Thoracic aorta (tissue), 2 donors: ENCODE measurements at regions not wholly inside any gene's neighbourhood (a gene's known extent, or its start where the extent isn't known, plus 50 kb on each side); places are given as distances from the start of the nearest gene placed in this dataset.

Experiments
- ATAC-seq: fragments of 150-250 bp; one replicate; pipeline ENCODE4 v1.8.0; 2017; ENCODE audit warnings: low read depth; ENCODE audit not compliant: insufficient number of reproducible peaks, low FRiP score
- DNase-seq: peaks from one replicate; pipeline ENCODE4 v3.0.0-alpha.2; 2020; ENCODE audit warnings: low spot score
- H3K27ac ChIP-seq, 2 donors: fragments of 200-600 bp; sonication (generic); 1 replicate in 1 of 2; 2 replicates in 1 of 2; pipeline ENCODE4 v1.5.1; 2016; ENCODE audit warnings: mild to moderate bottlenecking in 2 of 2, moderate library complexity in 2 of 2
- H3K27me3 ChIP-seq: fragments of 200-600 bp; sonication (generic); replicated peaks from 2 replicates; pipeline ENCODE4 v1.6.0; 2016; ENCODE audit warnings: mild to moderate bottlenecking; ENCODE audit not compliant: insufficient read depth
- H3K36me3 ChIP-seq: fragments of 200-600 bp; sonication (generic); one replicate; pipeline ENCODE4 v1.5.1; 2016
- H3K4me1 ChIP-seq, 2 donors: fragments of 200-600 bp; sonication (generic); 1 replicate in 1 of 2; 2 replicates in 1 of 2; pipeline versions ENCODE4 v1.5.1 to v1.6.0; 2016; ENCODE audit warnings: low read depth in 2 of 2, mild to moderate bottlenecking in 1 of 2; ENCODE audit not compliant: control insufficient read depth in 1 of 2
- H3K4me3 ChIP-seq: fragments of 200-600 bp; sonication (generic); 2 replicates; pipeline ENCODE4 v1.5.1; 2016; ENCODE audit warnings: mild to moderate bottlenecking
- H3K9me3 ChIP-seq: fragments of 200-600 bp; sonication (generic); 2 replicates; pipeline ENCODE4 v1.5.1; 2016
- CTCF ChIP-seq: fragments of 200-600 bp; sonication (generic); IDR thresholded peaks from one replicate; pipeline ENCODE4 v1.5.1; 2019; ENCODE audit warnings: antibody characterized with exemption

- H3K27me3 ChIP-seq: no peaks in the 10 kb centered on the region
- H3K4me1 ChIP-seq: no peaks in the 10 kb centered on the region
- ATAC-seq: no peak
- no peak overlapping the region for H3K27ac ChIP-seq
- H3K4me3 ChIP-seq: no peak overlapping the region
- H3K9me3 ChIP-seq: no peaks in the 10 kb centered on the region
- TF ChIP-seq CTCF: no peak
- H3K36me3 ChIP-seq: no peaks in the 10 kb centered on the region
- no peak for DNase-seq
Observed at GRCh38 chr6:82589509-82590206, 226.0 kb downstream of the TPBG start.

DNA sequence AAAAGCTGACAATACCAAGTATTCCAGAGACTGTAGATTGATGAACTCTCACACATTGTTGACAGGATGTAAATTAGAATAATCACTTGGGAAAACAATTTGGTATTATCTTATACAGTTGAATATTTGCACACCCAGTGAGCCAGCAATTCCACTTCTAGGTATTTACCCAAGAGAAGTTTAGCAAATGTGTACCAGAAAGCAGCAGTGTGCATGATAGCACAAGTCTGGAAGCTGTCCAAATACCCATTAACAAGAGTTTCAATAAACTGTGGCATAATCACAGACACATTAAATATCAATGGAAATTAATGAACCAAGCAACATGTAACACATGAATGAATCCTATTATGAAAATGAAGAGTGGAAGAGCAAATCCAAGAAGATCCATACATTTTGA, 233.6 kb downstream of the TPBG start:
- no peak for DNase-seq
- Histone ChIP-seq H3K36me3 (no peaks in the 10 kb centered on the region), H3K9me3 (no peaks in the 10 kb centered on the region), H3K4me1 (no peaks in the 10 kb centered on the region), H3K4me3 (no peak overlapping the region), H3K27ac (no peak overlapping the region), H3K27me3 (no peaks in the 10 kb centered on the region)
- no peak for ATAC-seq
- no peak for TF ChIP-seq CTCF

GRCh38 chr6:82602776-82603175, 239.2 kb downstream of the TPBG start:
- ATAC-seq (no peak), DNase-seq (no peak)
- Histone ChIP-seq H3K9me3 (no peaks in the 10 kb centered on the region), H3K4me1 (no peaks in the 10 kb centered on the region), H3K27ac (no peak overlapping the region), H3K36me3 (no peaks in the 10 kb centered on the region), H3K27me3 (no peaks in the 10 kb centered on the region), H3K4me3 (no peak overlapping the region)
- TF ChIP-seq CTCF: no peak

DNA sequence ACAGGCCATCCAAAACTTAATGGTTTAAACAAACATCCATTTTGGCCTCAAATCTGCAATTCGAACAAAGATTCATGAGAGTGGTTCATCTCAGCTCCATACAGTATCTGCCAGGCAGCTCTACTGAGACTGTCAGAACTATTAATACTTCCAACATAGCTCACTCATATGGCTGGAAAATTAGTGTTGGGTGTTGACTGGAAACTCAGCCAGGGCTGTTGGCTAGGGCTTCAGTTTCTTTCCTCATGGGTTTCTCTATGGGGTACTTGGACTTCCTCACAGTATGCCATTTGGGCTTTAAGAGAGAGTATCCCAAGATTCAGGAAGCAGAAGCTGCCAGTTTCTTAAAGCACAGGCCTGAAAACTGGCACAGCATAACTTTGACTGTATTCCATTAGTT, 240.3 kb downstream of the TPBG start:
- TF ChIP-seq CTCF: no peak
- no peaks in the 10 kb centered on the region for H3K27me3 ChIP-seq
- no peaks in the 10 kb centered on the region for H3K4me1 ChIP-seq
- H3K9me3 ChIP-seq: no peaks in the 10 kb centered on the region
- H3K27ac ChIP-seq: no peak overlapping the region
- no peaks in the 10 kb centered on the region for H3K36me3 ChIP-seq
- DNase-seq: no peak
- no peak overlapping the region for H3K4me3 ChIP-seq
- no peak for ATAC-seq

- no peak overlapping the region for H3K27ac ChIP-seq
- H3K27me3 ChIP-seq: no peaks in the 10 kb centered on the region
- H3K9me3 ChIP-seq: no peaks in the 10 kb centered on the region
- ATAC-seq (no peak), DNase-seq (no peak)
- no peak for TF ChIP-seq CTCF
- H3K4me3 ChIP-seq: no peak overlapping the region
- no peaks in the 10 kb centered on the region for H3K4me1 ChIP-seq
- H3K36me3 ChIP-seq: no peaks in the 10 kb centered on the region
Observed at GRCh38 chr6:82607998-82608725, 244.5 kb downstream of the TPBG start.
